ENCODE measurements at regions not wholly inside any gene's neighbourhood (a gene's known extent, or its start where the extent isn't known, plus 50 kb on each side); places are given as distances from the start of the nearest gene placed in this dataset.

- TF ChIP-seq CTCF (IDR thresholded peaks at IDR 0.05; ENCODE audit: unreplicated experiment), result no peak
- H3K4me1 Mint-ChIP-seq (ENCODE audit: low read depth), result peaks cover 4% of the 10 kb centered on the region
- no peaks in the 10 kb centered on the region for H3K9me3 Mint-ChIP-seq (ENCODE audit: low read depth)
- H3K36me3 Mint-ChIP-seq (ENCODE audit: insufficient read depth), result no peaks in the 10 kb centered on the region
- no peak overlapping the region for H3K4me3 Mint-ChIP-seq (ENCODE audit: low read depth)
- H3K27me3 Mint-ChIP-seq, result no peaks in the 10 kb centered on the region
- no peak for DNase-seq (ENCODE audit: low spot score, unreplicated experiment)
- H3K27ac Mint-ChIP-seq, result no peak overlapping the region
These were observed 1039.0 kb downstream of the SOCS6 start for GRCh38 chr18:71327850-71328249.

- no peak for DNase-seq (ENCODE audit: low spot score, unreplicated experiment)
- no peaks in the 10 kb centered on the region for H3K36me3 Mint-ChIP-seq (ENCODE audit: insufficient read depth)
- no peak for TF ChIP-seq CTCF (IDR thresholded peaks at IDR 0.05; ENCODE audit: unreplicated experiment)
- H3K27me3 Mint-ChIP-seq, result no peaks in the 10 kb centered on the region
- no peak overlapping the region for H3K27ac Mint-ChIP-seq
- H3K4me1 Mint-ChIP-seq (ENCODE audit: low read depth), result peaks cover 4% of the 10 kb centered on the region
- H3K4me3 Mint-ChIP-seq (ENCODE audit: low read depth), result no peak overlapping the region
- H3K9me3 Mint-ChIP-seq (ENCODE audit: low read depth), result no peaks in the 10 kb centered on the region
These were observed 1038.6 kb downstream of the SOCS6 start for GRCh38 chr18:71327441-71327840.

GRCh38 chr18:71326826-71327225, 1038.0 kb downstream of the SOCS6 start:
- H3K9me3 Mint-ChIP-seq (ENCODE audit: low read depth), result no peaks in the 10 kb centered on the region
- H3K27me3 Mint-ChIP-seq, result no peaks in the 10 kb centered on the region
- no peaks in the 10 kb centered on the region for H3K36me3 Mint-ChIP-seq (ENCODE audit: insufficient read depth)
- H3K4me3 Mint-ChIP-seq (ENCODE audit: low read depth), result no peak overlapping the region
- no peak for DNase-seq (ENCODE audit: low spot score, unreplicated experiment)
- no peak for TF ChIP-seq CTCF (IDR thresholded peaks at IDR 0.05; ENCODE audit: unreplicated experiment)
- H3K27ac Mint-ChIP-seq, result no peak overlapping the region
- H3K4me1 Mint-ChIP-seq (ENCODE audit: low read depth), result peaks cover 4% of the 10 kb centered on the region

GRCh38 chr18:71324356-71324755, 1035.5 kb downstream of the SOCS6 start:
- Mint-ChIP-seq H3K4me1 (ENCODE audit: low read depth) (peaks cover 4% of the 10 kb centered on the region), H3K9me3 (ENCODE audit: low read depth) (no peaks in the 10 kb centered on the region), H3K36me3 (ENCODE audit: insufficient read depth) (no peaks in the 10 kb centered on the region), H3K4me3 (ENCODE audit: low read depth) (no peak overlapping the region), H3K27ac (no peak overlapping the region), H3K27me3 (no peaks in the 10 kb centered on the region)
- no peak for DNase-seq (ENCODE audit: low spot score, unreplicated experiment)
- TF ChIP-seq CTCF (IDR thresholded peaks at IDR 0.05; ENCODE audit: unreplicated experiment), result no peak

GRCh38 chr18:71322201-71322600, 1033.4 kb downstream of the SOCS6 start:
- TF ChIP-seq CTCF (IDR thresholded peaks at IDR 0.05; ENCODE audit: unreplicated experiment), result no peak
- Mint-ChIP-seq H3K27ac (no peak overlapping the region), H3K27me3 (no peaks in the 10 kb centered on the region), H3K4me1 (ENCODE audit: low read depth) (peaks cover 1% of the 10 kb centered on the region), H3K4me3 (ENCODE audit: low read depth) (no peak overlapping the region), H3K9me3 (ENCODE audit: low read depth) (no peaks in the 10 kb centered on the region), H3K36me3 (ENCODE audit: insufficient read depth) (no peaks in the 10 kb centered on the region)
- no peak for DNase-seq (ENCODE audit: low spot score, unreplicated experiment)
